IPS DF 6.9 (cell line): ENCODE measurements at regions not wholly inside any gene's neighbourhood (a gene's known extent, or its start where the extent isn't known, plus 50 kb on each side); places are given as distances from the start of the nearest gene placed in this dataset.

Experiments
- DNase-seq: peaks from one replicate; pipeline ENCODE4 v3.0.0-alpha.2; 2013; ENCODE audit warnings: low read depth, low spot score
- H3K27ac ChIP-seq: one replicate; pipeline ENCODE4 v1.5.1; 2013; ENCODE audit warnings: low read length, control low read depth
- H3K27me3 ChIP-seq: 2 replicates; pipeline ENCODE4 v1.6.1; 2013; ENCODE audit warnings: mild to moderate bottlenecking, low read length; ENCODE audit not compliant: control insufficient read depth, insufficient read depth
- H3K36me3 ChIP-seq: 2 replicates; pipeline ENCODE4 v1.6.1; 2013; ENCODE audit warnings: low read length; ENCODE audit not compliant: control insufficient read depth, insufficient read depth
- H3K4me1 ChIP-seq: 2 replicates; pipeline ENCODE4 v1.6.1; 2013; ENCODE audit warnings: low read length; ENCODE audit not compliant: control insufficient read depth, insufficient read depth
- H3K4me3 ChIP-seq: 2 replicates; pipeline ENCODE4 v1.5.1; 2013; ENCODE audit warnings: mild to moderate bottlenecking, low read length
- H3K9me3 ChIP-seq: 2 replicates; pipeline ENCODE4 v1.6.1; 2013; ENCODE audit warnings: low read length, inconsistent platforms; ENCODE audit not compliant: control insufficient read depth, insufficient read depth
- WGBS: extraction: QIAGEN DNeasy Blood & Tissue Kit; methylation state at CpG from one replicate; pipeline ENCODE4 v1.1.7; 2013; ENCODE audit warnings: mixed read lengths, missing lambda C conversion rate; ENCODE audit not compliant: insufficient read length, insufficient coverage; 5-methylcytosine and 5-hydroxymethylcytosine counted together

DNA sequence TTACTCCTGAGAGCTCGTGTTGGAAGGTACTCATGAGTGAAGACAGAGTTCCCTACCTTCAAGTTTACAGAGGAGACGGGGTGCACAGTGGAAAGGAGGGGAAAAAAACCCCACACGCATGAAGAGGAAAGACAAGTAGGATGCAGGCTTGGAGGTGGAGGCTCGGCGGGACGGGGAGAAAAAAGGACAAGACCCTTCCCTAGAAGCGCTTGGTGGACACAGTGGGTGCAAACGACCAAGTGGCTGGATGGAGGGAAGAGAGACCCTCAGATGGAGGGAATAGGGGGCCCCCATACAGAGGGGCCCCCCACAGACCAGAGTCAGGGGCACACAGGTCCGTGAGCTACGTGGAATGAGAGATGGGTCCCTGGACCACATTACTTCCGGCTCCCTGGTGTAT is 380.1 kb downstream of the SHANK2 start:
- Histone ChIP-seq H3K4me3 (no peak overlapping the region), H3K9me3 (no peaks in the 10 kb centered on the region), H3K4me1 (peaks cover 14% of the 10 kb centered on the region; the same call in 1 of the 2 replicates), H3K27ac (no peak overlapping the region), H3K27me3 (no peaks in the 10 kb centered on the region), H3K36me3 (no peaks in the 10 kb centered on the region)
- no peak for DNase-seq
- no CpG with 5 or more reads among the region's 11 CpGs for WGBS

DNA sequence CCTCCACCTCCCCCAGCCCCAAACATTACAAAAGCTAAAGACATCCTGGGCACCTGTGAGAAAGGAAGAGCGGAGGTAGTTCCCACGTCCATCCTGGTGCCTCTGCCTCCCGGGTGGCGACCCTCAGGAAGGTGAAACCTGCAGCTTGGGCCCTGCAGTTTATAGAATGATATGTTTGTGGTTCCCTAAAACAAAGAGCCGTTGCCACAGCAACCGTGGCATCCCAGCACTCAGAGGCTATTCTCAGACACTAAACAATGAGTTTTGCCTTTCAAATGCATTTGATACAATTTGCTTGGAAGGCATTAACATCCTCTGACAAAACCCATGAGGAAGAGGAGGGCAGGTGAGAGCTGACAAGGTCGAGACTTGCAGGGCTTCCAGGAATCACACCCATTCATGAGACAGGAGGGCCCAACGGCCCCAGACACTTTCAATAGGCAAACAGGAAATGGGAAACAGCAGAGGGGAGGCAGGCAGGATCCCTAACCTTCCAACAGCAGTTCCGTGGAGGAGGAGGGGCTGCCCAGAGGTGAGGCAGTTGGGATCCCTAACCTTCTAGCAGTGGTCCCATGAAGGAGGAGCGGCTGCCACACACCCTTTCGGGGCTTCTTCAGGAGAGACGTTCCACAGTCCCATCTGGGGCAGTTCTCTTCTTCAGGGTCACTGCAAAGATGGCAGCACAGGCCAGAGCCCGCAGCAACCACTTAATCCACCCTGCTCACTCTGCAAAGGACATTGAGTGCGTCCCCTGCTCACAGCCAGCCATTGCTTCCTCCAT is 379.2 kb downstream of the SHANK2 start:
- Histone ChIP-seq H3K9me3 (no peaks in the 10 kb centered on the region), H3K36me3 (no peaks in the 10 kb centered on the region), H3K27me3 (no peaks in the 10 kb centered on the region), H3K4me1 (peaks cover 16% of the 10 kb centered on the region), H3K4me3 (no peak overlapping the region), H3K27ac (no peak overlapping the region)
- DNase-seq, result peak; percentile 25
- no CpG with 5 or more reads among the region's 14 CpGs for WGBS

DNA sequence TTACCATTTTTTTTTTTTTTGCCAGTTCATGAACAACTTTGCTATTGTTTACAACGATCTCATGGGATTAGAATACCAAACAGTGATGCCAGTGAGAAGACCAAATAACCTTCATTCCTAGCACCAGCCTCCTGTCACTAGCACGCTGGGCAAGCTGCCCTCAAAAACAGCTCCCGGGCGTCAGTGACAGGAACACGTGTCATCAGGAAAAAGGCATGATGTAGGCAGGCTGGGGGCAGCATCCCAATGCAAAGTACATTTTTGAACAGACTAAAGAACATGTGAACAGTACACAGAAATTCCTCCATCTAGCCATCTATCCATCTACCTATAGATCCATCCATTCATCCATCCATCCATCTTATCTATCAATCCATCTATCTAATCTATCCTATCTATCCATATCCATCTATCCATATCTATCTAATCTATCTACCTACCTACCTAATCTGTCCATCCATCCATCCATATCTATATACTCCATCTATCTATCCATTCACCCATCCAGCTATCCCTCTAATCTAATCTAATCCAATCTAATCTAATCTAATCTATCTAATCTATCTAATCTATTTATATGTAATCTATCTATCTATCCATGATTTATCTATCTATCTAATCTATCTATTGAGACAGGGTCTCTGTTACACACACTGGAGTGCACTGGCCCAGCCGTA is 378.5 kb downstream of the SHANK2 start:
- Histone ChIP-seq H3K4me1 (peaks cover 16% of the 10 kb centered on the region), H3K27ac (no peak overlapping the region), H3K27me3 (no peaks in the 10 kb centered on the region), H3K36me3 (no peaks in the 10 kb centered on the region), H3K9me3 (no peaks in the 10 kb centered on the region), H3K4me3 (no peak overlapping the region)
- no CpG with 5 or more reads among the region's 6 CpGs for WGBS
- DNase-seq, result no peak

DNA sequence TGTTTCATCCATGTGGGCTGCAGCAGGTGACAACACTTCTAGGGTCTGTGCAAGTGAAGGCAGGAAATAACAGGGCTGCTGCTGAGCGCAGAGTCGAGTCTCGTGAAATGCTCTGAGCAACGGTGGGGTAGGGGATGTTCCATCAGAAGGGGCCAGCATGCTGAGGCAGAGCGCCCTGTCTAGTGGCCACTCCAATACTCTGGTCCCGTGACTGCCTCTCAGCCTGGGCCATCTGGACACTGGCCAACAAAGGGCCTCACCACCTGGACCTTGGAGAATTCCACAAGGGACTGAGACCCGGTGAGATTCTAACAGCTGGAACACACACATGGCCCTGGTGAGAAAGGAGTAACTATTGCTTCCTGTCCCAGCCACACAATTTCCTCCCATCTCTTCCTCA is 375.7 kb downstream of the SHANK2 start:
- H3K9me3 ChIP-seq, result no peaks in the 10 kb centered on the region
- H3K4me1 ChIP-seq, result peaks cover 14% of the 10 kb centered on the region
- no peaks in the 10 kb centered on the region for H3K36me3 ChIP-seq
- no peak overlapping the region for H3K4me3 ChIP-seq
- no CpG with 5 or more reads among the region's 7 CpGs for WGBS
- no peaks in the 10 kb centered on the region for H3K27me3 ChIP-seq
- DNase-seq, result no peak
- no peak overlapping the region for H3K27ac ChIP-seq

DNA sequence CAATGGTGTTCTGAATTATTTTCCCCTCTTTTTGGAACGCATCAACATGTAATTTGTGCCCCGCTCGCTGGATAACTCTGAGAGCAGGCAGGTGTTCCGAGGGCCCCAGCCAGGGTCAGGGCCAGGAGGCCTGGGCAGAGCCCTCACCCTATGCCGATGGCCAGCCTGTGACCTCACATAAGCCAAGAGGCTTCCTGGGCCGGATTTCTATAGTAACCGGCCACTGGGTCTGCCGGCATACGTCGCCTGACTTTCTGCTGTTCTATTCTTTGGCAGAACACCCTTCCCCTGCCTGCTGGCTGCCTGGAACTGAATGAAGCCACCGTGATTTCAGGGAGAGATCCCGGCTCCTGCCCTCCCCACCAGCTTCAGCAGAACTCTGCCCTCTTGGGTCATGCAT is 375.2 kb downstream of the SHANK2 start:
- no peak for DNase-seq
- no peaks in the 10 kb centered on the region for H3K9me3 ChIP-seq
- H3K36me3 ChIP-seq, result no peaks in the 10 kb centered on the region
- H3K27ac ChIP-seq, result no peak overlapping the region
- H3K4me3 ChIP-seq, result no peak overlapping the region
- no CpG with 5 or more reads among the region's 12 CpGs for WGBS
- H3K4me1 ChIP-seq, result peaks cover 14% of the 10 kb centered on the region
- no peaks in the 10 kb centered on the region for H3K27me3 ChIP-seq

DNA sequence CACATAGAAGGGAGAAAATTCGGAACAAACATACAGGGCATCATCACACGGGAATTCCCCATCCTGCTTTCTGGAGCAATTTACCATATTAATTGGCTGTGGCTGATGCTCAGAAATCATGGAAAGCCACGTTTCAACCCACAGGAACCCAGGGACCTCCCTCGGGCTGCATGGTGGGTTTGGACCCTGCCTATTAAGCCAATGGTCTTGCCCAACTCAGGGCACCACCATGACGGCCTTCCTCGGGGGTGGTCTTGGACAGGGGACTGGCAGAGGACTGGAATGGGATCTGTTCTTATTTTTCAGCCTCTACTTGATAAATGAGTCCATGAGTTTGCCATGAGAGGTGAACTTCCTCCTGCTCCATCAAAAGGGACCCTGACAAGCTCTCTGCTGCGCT is 374.0 kb downstream of the SHANK2 start:
- H3K36me3 ChIP-seq, result no peaks in the 10 kb centered on the region
- H3K9me3 ChIP-seq, result no peaks in the 10 kb centered on the region
- WGBS, result no CpG with 5 or more reads among the region's 7 CpGs
- H3K4me1 ChIP-seq, result peaks cover 6% of the 10 kb centered on the region
- H3K27ac ChIP-seq, result no peak overlapping the region
- H3K4me3 ChIP-seq, result no peak overlapping the region
- no peaks in the 10 kb centered on the region for H3K27me3 ChIP-seq
- no peak for DNase-seq

- no CpG with 5 or more reads among the region's 11 CpGs for WGBS
- Histone ChIP-seq H3K27me3 (no peaks in the 10 kb centered on the region), H3K9me3 (no peaks in the 10 kb centered on the region)
Observed at GRCh38 chr11:70879601-70880285, 372.6 kb downstream of the SHANK2 start.

GRCh38 chr11:70880416-70880815 is 372.0 kb downstream of the SHANK2 start:
- no peaks in the 10 kb centered on the region for H3K27me3 ChIP-seq
- no peak for DNase-seq
- H3K36me3 ChIP-seq, result no peaks in the 10 kb centered on the region
- H3K9me3 ChIP-seq, result no peaks in the 10 kb centered on the region
- peaks cover 3% of the 10 kb centered on the region for H3K4me1 ChIP-seq
- no CpG with 5 or more reads among the region's 5 CpGs for WGBS
- H3K4me3 ChIP-seq, result no peak overlapping the region
- no peak overlapping the region for H3K27ac ChIP-seq

More at GRCh38 chr11:70879601-70880285, 372.6 kb downstream of the SHANK2 start:
- DNase-seq, result no peak
- Histone ChIP-seq H3K27ac (no peak overlapping the region), H3K4me1 (peaks cover 3% of the 10 kb centered on the region), H3K36me3 (no peaks in the 10 kb centered on the region), H3K4me3 (no peak overlapping the region)

DNA sequence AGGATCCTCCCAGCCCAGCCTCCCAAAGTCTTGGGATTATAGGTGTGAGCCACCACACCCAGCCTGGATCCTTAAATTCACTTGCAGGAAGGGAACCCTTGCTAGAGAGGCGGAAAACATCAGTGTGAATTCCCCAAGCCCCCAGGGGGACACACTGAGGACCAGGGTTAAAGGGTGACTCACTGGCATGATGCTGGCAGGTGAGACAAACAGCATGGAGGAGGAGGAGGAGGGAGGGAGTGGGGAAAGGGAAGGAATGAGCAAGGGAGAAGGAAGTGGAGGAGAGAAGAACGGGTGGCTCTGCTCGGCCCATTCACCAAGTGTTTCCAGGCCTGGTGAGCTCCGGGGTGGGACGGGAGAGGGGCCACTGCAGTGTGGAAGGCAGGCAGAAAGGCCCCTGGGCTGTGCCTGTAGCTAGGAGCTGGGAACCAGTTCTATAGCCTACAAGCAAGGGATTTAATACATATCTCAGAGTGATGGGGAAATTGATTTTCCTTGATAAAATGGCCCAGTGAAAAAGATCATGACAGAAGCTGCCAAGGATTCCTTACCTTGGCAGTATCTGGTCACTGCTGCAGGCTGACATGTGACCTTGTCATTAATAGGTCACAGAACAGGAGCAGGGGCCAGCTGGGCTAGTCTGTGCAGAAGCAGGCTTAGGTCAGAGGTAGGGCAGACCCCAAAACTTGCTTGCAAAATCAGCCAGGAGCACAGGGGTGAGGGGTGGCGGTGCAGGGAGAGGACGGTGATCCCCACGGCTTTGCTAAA is 370.2 kb downstream of the SHANK2 start:
- Histone ChIP-seq H3K4me1 (peaks cover 3% of the 10 kb centered on the region), H3K27ac (no peak overlapping the region), H3K27me3 (no peaks in the 10 kb centered on the region), H3K36me3 (no peaks in the 10 kb centered on the region), H3K4me3 (no peak overlapping the region), H3K9me3 (no peaks in the 10 kb centered on the region)
- no peak for DNase-seq
- WGBS, result no CpG with 5 or more reads among the region's 8 CpGs

GRCh38 chr11:70882716-70883085 is 369.7 kb downstream of the SHANK2 start:
- no peak overlapping the region for H3K4me3 ChIP-seq
- DNase-seq, result no peak
- peaks cover 3% of the 10 kb centered on the region for H3K4me1 ChIP-seq
- no peaks in the 10 kb centered on the region for H3K27me3 ChIP-seq
- H3K27ac ChIP-seq, result no peak overlapping the region
- WGBS, result no CpG with 5 or more reads among the region's 9 CpGs
- no peaks in the 10 kb centered on the region for H3K36me3 ChIP-seq
- no peaks in the 10 kb centered on the region for H3K9me3 ChIP-seq
